ENCODE measurements at regions not wholly inside any gene's neighbourhood (a gene's known extent, or its start where the extent isn't known, plus 50 kb on each side); places are given as distances from the start of the nearest gene placed in this dataset.

DNA sequence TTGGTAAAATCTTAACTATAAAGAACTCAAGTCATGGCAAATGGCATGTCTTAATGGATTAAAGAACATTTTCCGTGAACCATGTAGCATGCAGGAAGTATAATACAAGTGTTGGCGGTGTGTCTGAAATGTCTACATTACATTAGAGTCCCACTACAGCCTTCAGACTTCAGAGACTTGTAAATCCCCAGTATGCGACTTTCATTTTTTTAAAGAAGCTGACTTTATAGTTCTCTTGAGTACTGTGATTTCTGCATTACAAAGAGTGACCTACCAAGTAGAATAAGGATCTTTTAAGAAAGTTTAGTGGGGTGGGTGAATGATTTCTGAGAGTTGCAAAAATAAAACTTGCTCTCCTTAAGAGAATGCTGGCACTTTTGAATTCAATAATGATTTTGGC lies 140.7 kb upstream of the FN1 start:
- Histone ChIP-seq H3K4me1 (ENCODE audit: insufficient read depth, low read length, poor library complexity, severe bottlenecking) (no peaks in the 10 kb centered on the region), H3F3A (ENCODE audit: low read depth) (no peaks in the 10 kb centered on the region)

DNA sequence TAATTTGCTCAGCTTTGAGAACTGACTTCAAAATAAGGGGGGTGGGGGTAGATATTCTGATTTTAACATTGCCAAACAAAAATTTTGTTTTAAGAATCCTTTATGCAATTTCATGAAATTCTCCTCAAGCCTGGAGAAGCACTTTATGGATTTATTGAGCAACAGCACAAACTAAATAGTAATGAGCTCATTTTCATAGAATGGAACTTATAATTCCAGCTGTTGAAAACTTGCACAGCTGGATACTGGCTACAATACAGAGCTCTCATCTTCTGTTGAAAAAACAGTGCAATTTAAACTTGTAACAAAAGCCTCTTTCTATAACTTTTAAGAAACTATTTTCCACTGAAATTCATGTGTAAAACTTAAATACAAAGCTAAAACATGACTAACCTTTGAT lies 137.6 kb upstream of the FN1 start:
- no peak overlapping the region for H3K4me2 ChIP-seq (ENCODE audit: low read depth, low read length, poor library complexity, severe bottlenecking)
- TF ChIP-seq, protein P1, sequence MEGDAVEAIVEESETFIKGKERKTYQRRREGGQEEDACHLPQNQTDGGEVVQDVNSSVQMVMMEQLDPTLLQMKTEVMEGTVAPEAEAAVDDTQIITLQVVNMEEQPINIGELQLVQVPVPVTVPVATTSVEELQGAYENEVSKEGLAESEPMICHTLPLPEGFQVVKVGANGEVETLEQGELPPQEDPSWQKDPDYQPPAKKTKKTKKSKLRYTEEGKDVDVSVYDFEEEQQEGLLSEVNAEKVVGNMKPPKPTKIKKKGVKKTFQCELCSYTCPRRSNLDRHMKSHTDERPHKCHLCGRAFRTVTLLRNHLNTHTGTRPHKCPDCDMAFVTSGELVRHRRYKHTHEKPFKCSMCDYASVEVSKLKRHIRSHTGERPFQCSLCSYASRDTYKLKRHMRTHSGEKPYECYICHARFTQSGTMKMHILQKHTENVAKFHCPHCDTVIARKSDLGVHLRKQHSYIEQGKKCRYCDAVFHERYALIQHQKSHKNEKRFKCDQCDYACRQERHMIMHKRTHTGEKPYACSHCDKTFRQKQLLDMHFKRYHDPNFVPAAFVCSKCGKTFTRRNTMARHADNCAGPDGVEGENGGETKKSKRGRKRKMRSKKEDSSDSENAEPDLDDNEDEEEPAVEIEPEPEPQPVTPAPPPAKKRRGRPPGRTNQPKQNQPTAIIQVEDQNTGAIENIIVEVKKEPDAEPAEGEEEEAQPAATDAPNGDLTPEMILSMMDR (conservative IDR thresholded peaks at IDR 0.05; ENCODE audit: low read length), result no peak
- TF ChIP-seq EZH2phosphoT487 (IDR thresholded peaks at IDR 0.05; ENCODE audit: borderline replicate concordance), result no peak
- H2AFZ ChIP-seq (ENCODE audit: low read length), result no peak overlapping the region
- H3K36me3 ChIP-seq (ENCODE audit: insufficient read depth, low read length), result no peaks in the 10 kb centered on the region
- no peak overlapping the region for H3K9ac ChIP-seq (ENCODE audit: low read depth, low read length, poor library complexity, severe bottlenecking)
- H3F3A ChIP-seq (ENCODE audit: low read depth), result no peaks in the 10 kb centered on the region
- no peak overlapping the region for H3K4me3 ChIP-seq (ENCODE audit: low read length, poor library complexity, severe bottlenecking)
- no peaks in the 10 kb centered on the region for H3K9me3 ChIP-seq (ENCODE audit: insufficient read depth, low read depth, low read length)
- H3K79me2 ChIP-seq (ENCODE audit: insufficient read depth, low read length), result no peaks in the 10 kb centered on the region
- H3K27me3 ChIP-seq (ENCODE audit: insufficient read depth, low read length, poor library complexity, severe bottlenecking), result no peaks in the 10 kb centered on the region
- no peaks in the 10 kb centered on the region for H3K9me2 ChIP-seq (replicated peaks; ENCODE audit: low read depth, low read length)
- no peaks in the 10 kb centered on the region for H3K4me1 ChIP-seq (ENCODE audit: insufficient read depth, low read length, poor library complexity, severe bottlenecking)
- no peaks in the 10 kb centered on the region for H4K20me1 ChIP-seq (ENCODE audit: insufficient read depth, low read length, poor library complexity, severe bottlenecking)

More for the DNA sequence above, 140.7 kb upstream of the FN1 start:
- Histone ChIP-seq H3K36me3 (ENCODE audit: insufficient read depth, low read length) (no peaks in the 10 kb centered on the region), H2AFZ (ENCODE audit: low read length) (no peak overlapping the region), H3K9me3 (ENCODE audit: insufficient read depth, low read depth, low read length) (no peaks in the 10 kb centered on the region), H3K9ac (ENCODE audit: low read depth, low read length, poor library complexity, severe bottlenecking) (no peak overlapping the region), H3K79me2 (ENCODE audit: insufficient read depth, low read length) (no peaks in the 10 kb centered on the region), H3K4me2 (ENCODE audit: low read depth, low read length, poor library complexity, severe bottlenecking) (no peak overlapping the region), H3K4me3 (ENCODE audit: low read length, poor library complexity, severe bottlenecking) (no peak overlapping the region), H3K9me2 (replicated peaks; ENCODE audit: low read depth, low read length) (no peaks in the 10 kb centered on the region), H3K27me3 (ENCODE audit: insufficient read depth, low read length, poor library complexity, severe bottlenecking) (no peaks in the 10 kb centered on the region), H4K20me1 (ENCODE audit: insufficient read depth, low read length, poor library complexity, severe bottlenecking) (no peaks in the 10 kb centered on the region)
- no peak for TF ChIP-seq EZH2phosphoT487 (IDR thresholded peaks at IDR 0.05; ENCODE audit: borderline replicate concordance)
- TF ChIP-seq, protein P1 (conservative IDR thresholded peaks at IDR 0.05; ENCODE audit: low read length), result no peak

DNA sequence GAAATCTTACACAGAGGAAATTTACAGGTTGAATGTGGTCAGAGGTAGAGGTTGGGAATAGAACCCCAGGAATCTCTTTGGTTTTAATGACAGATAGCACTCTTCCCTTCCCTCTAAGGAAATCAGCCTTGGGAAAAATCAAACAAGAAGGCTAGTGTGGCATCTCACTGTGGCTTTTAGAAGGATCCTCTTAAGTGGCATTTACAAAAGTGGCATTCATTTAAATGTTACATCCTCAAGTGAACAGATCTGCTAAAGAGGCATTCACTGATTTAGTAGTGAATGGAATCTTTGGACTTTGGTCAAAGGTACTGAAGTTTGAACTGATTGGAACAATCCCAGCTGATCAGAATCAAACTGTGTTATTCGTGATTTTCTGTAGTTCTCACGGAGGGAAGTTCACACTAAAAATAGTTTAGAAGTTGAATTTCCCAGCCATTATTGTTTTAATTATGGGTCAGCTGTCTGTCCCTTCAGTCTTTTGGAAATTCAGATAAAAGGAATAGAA lies 136.5 kb upstream of the FN1 start:
- Histone ChIP-seq H3K36me3 (ENCODE audit: insufficient read depth, low read length) (no peaks in the 10 kb centered on the region), H3K27me3 (ENCODE audit: insufficient read depth, low read length, poor library complexity, severe bottlenecking) (no peaks in the 10 kb centered on the region), H2AFZ (ENCODE audit: low read length) (no peak overlapping the region), H3K4me2 (ENCODE audit: low read depth, low read length, poor library complexity, severe bottlenecking) (no peak overlapping the region), H3K9me3 (ENCODE audit: insufficient read depth, low read depth, low read length) (no peaks in the 10 kb centered on the region), H3K9me2 (replicated peaks; ENCODE audit: low read depth, low read length) (no peaks in the 10 kb centered on the region), H3K79me2 (ENCODE audit: insufficient read depth, low read length) (no peaks in the 10 kb centered on the region), H4K20me1 (ENCODE audit: insufficient read depth, low read length, poor library complexity, severe bottlenecking) (no peaks in the 10 kb centered on the region), H3K4me1 (ENCODE audit: insufficient read depth, low read length, poor library complexity, severe bottlenecking) (no peaks in the 10 kb centered on the region), H3F3A (ENCODE audit: low read depth) (no peaks in the 10 kb centered on the region), H3K4me3 (ENCODE audit: low read length, poor library complexity, severe bottlenecking) (no peak overlapping the region), H3K9ac (ENCODE audit: low read depth, low read length, poor library complexity, severe bottlenecking) (no peak overlapping the region)
- TF ChIP-seq, protein P1 (conservative IDR thresholded peaks at IDR 0.05; ENCODE audit: low read length), result no peak
- TF ChIP-seq EZH2phosphoT487 (IDR thresholded peaks at IDR 0.05; ENCODE audit: borderline replicate concordance), result no peak
